Activated CD8-positive, alpha-beta memory T cell treated with anti-CD3 and anti-CD28 coated beads, Interleukin-2, amount 10 ng/mL, durations not matched to agents 7 days and 5 days (primary cell): ENCODE measurements at regions not wholly inside any gene's neighbourhood (a gene's known extent, or its start where the extent isn't known, plus 50 kb on each side); places are given as distances from the start of the nearest gene placed in this dataset.

ENCODE experiments used
- ATAC-seq: fragments of 150-1000 bp; cut with Tn5 transposase; one replicate; pipeline ENCODE4 v1.10.0; 2021; ENCODE audit warnings: moderate library complexity
- CTCF ChIA-PET: fragments of 350-600 bp; sonication (Branson Sonifier 250); formaldehyde crosslinking; loops from one replicate; lab custom pipeline; 2021; ENCODE audit warnings: antibody characterized with exemption; lab: Charles Lee
- DNase-seq: peaks from one replicate; pipeline ENCODE4 v3.0.0-alpha.2; 2020
- H3K27ac Mint-ChIP-seq: one replicate; pipeline ENCODE4 v1.8.0; 2021; ENCODE audit warnings: mild to moderate bottlenecking, mixed read lengths
- H3K27me3 Mint-ChIP-seq: one replicate; pipeline ENCODE4 v1.8.0; 2021; ENCODE audit warnings: mixed read lengths
- H3K36me3 Mint-ChIP-seq: one replicate; pipeline ENCODE4 v1.8.0; 2021; ENCODE audit warnings: mild to moderate bottlenecking, mixed read lengths
- H3K4me1 Mint-ChIP-seq: one replicate; pipeline ENCODE4 v1.8.0; 2021; ENCODE audit warnings: mixed read lengths
- H3K4me3 Mint-ChIP-seq: one replicate; pipeline ENCODE4 v1.8.0; 2021; ENCODE audit warnings: mild to moderate bottlenecking, moderate library complexity, mixed read lengths
- H3K9me3 Mint-ChIP-seq: one replicate; pipeline ENCODE4 v1.8.0; 2022; ENCODE audit warnings: low read depth, mixed read lengths

DNA sequence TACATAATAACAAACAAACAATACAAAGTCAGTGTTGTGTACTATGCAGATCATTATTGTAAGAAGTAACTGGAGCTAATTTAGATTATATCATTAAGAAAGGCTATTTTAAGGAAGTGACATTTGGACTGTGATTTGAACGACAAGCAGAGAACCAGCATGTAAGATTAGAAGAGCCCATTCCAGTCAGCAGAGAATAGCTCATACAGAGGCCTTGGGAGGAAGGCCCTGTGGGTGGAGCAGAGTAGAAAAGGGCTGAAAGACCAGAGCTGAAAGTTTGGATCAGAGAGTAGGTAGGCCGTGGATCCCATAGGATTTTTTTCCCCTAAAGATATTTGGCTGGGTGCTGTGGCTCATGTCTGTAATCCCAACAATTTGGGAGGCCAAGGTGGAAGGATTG, 190.1 kb downstream of the OMA1 start:
- CTCF ChIA-PET, result no interaction called here

DNA sequence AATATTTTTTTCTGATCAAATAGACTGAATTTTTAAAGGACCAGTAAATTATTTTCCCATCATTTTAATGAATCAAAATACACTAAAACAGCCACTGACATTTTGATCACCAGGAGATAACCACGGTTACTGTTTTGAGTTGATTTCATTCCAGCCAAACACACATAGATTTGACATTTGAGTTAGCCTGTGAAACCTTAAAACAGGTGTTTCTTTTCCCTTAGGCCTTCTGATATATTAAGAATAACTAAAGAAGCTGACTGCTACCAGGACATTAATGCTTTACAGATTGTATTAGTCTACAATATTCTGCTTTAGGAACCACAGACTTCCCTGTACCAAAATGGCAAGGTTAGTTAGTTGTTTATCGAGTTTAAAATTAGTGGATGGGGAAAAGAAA, 193.4 kb downstream of the OMA1 start:
- Mint-ChIP-seq H3K27ac (no peak overlapping the region), H3K27me3 (no peaks in the 10 kb centered on the region), H3K4me1 (no peaks in the 10 kb centered on the region), H3K36me3 (no peaks in the 10 kb centered on the region), H3K4me3 (no peak overlapping the region), H3K9me3 (no peaks in the 10 kb centered on the region)
- ATAC-seq, result no peak
- CTCF ChIA-PET, result no interaction called here
- DNase-seq, result no peak

More for the DNA sequence above, 190.1 kb downstream of the OMA1 start:
- Mint-ChIP-seq H3K27me3 (no peaks in the 10 kb centered on the region), H3K36me3 (no peaks in the 10 kb centered on the region), H3K9me3 (no peaks in the 10 kb centered on the region), H3K27ac (no peak overlapping the region), H3K4me3 (no peak overlapping the region), H3K4me1 (no peaks in the 10 kb centered on the region)
- ATAC-seq (no peak), DNase-seq (no peak)

DNA sequence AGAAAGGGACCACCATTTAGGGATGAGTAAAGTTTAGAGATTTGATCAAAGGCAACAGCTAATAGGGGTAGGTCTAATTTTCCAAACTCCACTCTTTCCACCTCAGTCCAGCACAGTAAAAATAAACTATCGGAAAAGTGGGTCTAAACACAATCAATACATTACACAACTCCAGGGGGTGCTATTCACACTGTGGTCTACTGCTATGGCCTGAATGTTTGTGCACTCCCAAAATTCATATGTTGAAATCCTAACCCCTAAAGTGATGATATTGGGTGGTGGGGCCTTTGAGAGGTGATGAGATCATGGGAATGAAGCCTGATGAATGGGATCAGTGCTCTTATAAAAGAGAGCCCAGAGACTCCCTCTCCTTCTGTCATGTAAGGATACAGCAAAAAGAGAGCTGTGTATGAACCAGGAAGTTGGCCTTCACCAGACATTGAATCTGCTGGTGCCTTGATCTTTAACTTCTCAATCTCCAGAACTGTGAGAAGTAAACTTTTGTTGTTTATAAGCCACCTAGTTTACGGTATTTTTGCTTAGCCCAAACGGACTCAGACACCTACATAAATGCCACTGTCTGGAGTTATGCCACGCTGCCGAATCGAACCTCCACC, 193.9 kb downstream of the OMA1 start:
- Mint-ChIP-seq H3K4me3 (no peak overlapping the region), H3K36me3 (no peaks in the 10 kb centered on the region), H3K27ac (no peak overlapping the region), H3K27me3 (no peaks in the 10 kb centered on the region), H3K4me1 (no peaks in the 10 kb centered on the region), H3K9me3 (no peaks in the 10 kb centered on the region)
- DNase-seq (no peak), ATAC-seq (no peak)
- CTCF ChIA-PET, result no interaction called here

DNA sequence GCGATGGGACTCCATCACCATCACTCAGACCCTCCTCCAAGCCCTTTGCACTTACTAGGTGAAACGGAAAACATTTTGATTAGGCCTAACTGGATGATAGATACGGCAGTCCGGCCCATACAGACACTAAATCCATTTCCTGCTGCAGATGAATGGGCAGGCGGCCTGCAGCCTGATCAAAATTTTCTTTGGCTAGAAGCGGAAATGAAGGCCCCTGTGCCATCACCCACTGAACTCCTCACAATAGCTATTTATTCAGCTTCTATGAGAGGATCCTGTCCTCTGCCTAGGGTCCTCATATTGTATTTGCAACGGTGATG, 200.5 kb downstream of the OMA1 start:
- DNase-seq (no peak), ATAC-seq (no peak)
- CTCF ChIA-PET, result no interaction called here
- Mint-ChIP-seq H3K27ac (no peak overlapping the region), H3K4me3 (no peak overlapping the region), H3K27me3 (no peaks in the 10 kb centered on the region), H3K9me3 (no peaks in the 10 kb centered on the region), H3K36me3 (no peaks in the 10 kb centered on the region), H3K4me1 (no peaks in the 10 kb centered on the region)

DNA sequence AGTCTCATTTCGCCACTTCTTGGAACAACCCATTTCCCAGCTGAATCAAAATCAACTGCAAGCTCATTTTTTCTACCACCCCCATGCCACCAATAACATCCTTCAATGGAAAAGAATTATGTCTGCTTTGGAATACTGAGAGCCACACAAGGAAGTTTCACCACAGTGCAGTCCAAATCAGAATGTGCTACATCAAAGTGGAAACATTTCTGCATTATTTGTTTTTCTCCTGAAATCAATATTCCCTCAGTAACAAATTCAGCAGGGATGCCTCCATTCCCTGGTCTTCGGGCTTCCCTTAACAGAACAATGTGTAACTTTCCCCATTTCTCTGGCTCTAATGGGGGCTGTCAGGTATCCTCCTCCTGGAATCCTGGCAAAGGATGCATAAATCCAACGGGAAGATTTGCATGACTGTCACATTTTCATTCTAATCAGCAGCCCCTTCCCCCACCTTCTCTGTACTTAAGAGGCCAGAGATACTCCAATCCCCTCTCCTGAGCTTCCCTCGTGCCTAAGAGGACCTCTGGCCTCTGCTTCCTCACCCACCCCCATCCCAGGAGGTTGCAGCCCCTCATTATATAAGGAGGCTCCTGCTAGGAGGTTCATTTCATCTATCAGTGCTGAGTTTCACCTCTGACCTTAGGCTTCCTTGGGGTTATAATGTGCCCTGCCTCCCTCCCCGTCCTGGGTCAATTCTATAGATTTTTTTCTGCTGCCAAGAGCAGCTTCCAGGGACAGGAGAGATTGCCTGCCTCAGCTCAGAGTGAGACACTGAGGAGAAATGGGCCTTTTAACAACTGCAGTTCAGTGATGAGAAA, 201.1 kb downstream of the OMA1 start:
- H3K4me3 Mint-ChIP-seq, result no peak overlapping the region
- DNase-seq (no peak), ATAC-seq (no peak)
- H3K4me1 Mint-ChIP-seq, result no peaks in the 10 kb centered on the region
- H3K36me3 Mint-ChIP-seq, result no peaks in the 10 kb centered on the region
- H3K9me3 Mint-ChIP-seq, result no peaks in the 10 kb centered on the region
- CTCF ChIA-PET, result no interaction called here
- H3K27ac Mint-ChIP-seq, result no peak overlapping the region
- H3K27me3 Mint-ChIP-seq, result no peaks in the 10 kb centered on the region

DNA sequence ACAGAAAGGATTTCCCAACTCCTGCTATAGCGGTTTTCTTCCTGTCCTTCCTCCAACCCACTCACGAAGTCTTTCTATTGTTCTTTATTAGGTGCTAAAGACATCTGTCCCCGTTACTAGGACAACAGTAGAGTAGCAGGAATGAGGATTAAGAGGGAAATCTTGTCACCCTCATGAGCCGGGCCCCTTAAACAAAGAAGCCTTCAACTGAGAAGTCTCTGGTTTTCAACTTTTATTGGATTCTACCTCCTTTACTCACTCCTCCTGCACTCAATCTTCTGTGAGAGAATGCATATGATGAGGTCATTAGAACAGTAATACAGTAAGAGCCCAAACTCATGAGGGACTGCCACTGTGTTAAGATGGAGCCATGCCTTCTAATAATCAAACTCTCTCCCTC, 206.3 kb downstream of the OMA1 start:
- ATAC-seq (no peak), DNase-seq (no peak)
- Mint-ChIP-seq H3K27me3 (no peaks in the 10 kb centered on the region), H3K4me1 (no peaks in the 10 kb centered on the region), H3K27ac (no peak overlapping the region), H3K36me3 (no peaks in the 10 kb centered on the region), H3K9me3 (no peaks in the 10 kb centered on the region), H3K4me3 (no peak overlapping the region)
- CTCF ChIA-PET, result no interaction called here

DNA sequence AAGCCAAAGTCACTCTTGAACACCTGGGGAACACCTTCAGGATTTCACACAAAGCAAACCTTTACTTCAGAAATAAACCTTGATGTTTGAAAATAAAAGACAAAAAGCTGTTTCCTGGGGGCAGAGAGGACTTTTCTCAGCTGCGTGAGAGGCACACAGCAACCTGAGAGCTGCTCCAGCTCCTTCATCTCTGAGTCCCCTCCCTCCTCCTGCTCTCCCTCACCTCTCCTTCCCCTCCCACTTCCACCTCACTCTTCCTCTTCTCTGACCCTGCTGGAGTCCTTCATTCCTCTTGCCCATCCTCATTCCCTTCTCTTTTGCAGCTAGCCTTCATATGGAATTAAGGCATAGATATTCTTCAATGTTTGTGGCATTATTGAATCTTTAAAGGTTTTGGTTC, 208.4 kb downstream of the OMA1 start:
- CTCF ChIA-PET, result interaction anchor here (0.9 kb wide), 1 partner anchor 11 kb away, joined by 3 read pairs; no protein-coding TSS in a partner anchor
- Mint-ChIP-seq H3K36me3 (no peaks in the 10 kb centered on the region), H3K4me1 (no peaks in the 10 kb centered on the region), H3K4me3 (no peak overlapping the region), H3K27me3 (no peaks in the 10 kb centered on the region), H3K9me3 (no peaks in the 10 kb centered on the region), H3K27ac (no peak overlapping the region)
- ATAC-seq, result no peak
- DNase-seq, result no peak

DNA sequence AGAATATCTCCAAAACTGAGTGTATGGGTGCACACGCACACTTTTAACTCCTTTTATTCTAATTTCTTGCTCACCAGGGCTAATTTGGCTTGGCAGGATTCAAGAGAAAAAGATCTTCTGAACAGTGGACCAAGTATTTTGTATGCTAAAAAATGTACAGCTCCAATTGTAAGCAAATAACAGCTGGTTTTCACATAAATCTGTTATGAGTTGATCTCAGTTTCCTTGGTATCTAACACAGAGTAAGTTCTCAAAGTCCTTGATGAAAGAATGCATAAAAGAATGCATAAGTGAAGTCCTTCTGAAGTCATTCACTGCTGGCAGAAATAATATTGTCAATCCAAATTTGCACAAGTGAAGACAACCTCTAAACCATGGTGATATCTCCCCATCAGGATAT, 213.0 kb downstream of the OMA1 start:
- H3K4me1 Mint-ChIP-seq, result no peaks in the 10 kb centered on the region
- H3K36me3 Mint-ChIP-seq, result no peaks in the 10 kb centered on the region
- no peak overlapping the region for H3K27ac Mint-ChIP-seq
- no peak for DNase-seq
- H3K4me3 Mint-ChIP-seq, result no peak overlapping the region
- no peaks in the 10 kb centered on the region for H3K27me3 Mint-ChIP-seq
- ATAC-seq, result no peak
- no peaks in the 10 kb centered on the region for H3K9me3 Mint-ChIP-seq
- CTCF ChIA-PET, result no interaction called here

DNA sequence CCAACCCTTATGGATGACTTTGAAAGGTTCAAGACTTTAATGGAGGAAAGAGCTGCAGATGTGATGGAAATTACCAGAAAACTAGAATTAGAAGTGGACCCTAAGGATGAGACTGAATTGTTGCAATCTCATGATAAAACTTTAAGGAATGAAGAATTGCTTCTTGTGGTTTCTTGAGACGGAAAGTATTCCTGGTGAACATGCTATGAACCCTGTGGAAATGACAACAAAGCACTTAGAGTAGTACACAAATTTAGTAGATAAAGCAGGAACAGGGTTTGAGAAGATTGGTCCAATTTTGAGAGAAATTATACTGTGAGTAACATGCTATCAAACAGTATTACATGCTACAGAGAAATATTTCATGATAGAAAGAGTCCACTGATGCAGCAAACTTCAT, 215.4 kb downstream of the OMA1 start:
- H3K4me1 Mint-ChIP-seq, result no peaks in the 10 kb centered on the region
- H3K4me3 Mint-ChIP-seq, result no peak overlapping the region
- DNase-seq (no peak), ATAC-seq (no peak)
- no peaks in the 10 kb centered on the region for H3K9me3 Mint-ChIP-seq
- no peak overlapping the region for H3K27ac Mint-ChIP-seq
- H3K27me3 Mint-ChIP-seq, result no peaks in the 10 kb centered on the region
- CTCF ChIA-PET, result no interaction called here
- no peaks in the 10 kb centered on the region for H3K36me3 Mint-ChIP-seq

DNA sequence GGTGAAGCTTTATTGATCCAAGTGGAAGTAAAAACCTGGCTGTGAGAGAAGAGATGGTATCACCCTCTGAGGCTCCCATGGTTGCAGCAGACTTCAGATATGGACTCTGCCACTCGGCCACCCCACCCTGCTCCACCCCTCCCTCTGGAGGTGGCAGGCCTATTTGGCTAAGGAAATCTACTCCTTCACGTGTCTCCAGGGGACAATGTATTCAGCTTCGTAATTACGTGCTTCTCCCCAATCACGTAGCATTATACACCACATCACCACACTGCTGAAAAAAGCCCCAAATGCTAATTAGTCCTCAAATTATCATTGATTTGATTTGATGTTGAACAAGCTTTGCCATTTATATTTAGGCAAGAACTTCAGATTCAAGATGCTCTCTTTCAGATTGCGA, 220.7 kb downstream of the OMA1 start:
- peaks cover 7% of the 10 kb centered on the region for H3K4me1 Mint-ChIP-seq
- H3K36me3 Mint-ChIP-seq, result no peaks in the 10 kb centered on the region
- DNase-seq (no peak), ATAC-seq (no peak)
- CTCF ChIA-PET, result no interaction called here
- no peaks in the 10 kb centered on the region for H3K9me3 Mint-ChIP-seq
- no peak overlapping the region for H3K27ac Mint-ChIP-seq
- H3K4me3 Mint-ChIP-seq, result no peak overlapping the region
- no peaks in the 10 kb centered on the region for H3K27me3 Mint-ChIP-seq

DNA sequence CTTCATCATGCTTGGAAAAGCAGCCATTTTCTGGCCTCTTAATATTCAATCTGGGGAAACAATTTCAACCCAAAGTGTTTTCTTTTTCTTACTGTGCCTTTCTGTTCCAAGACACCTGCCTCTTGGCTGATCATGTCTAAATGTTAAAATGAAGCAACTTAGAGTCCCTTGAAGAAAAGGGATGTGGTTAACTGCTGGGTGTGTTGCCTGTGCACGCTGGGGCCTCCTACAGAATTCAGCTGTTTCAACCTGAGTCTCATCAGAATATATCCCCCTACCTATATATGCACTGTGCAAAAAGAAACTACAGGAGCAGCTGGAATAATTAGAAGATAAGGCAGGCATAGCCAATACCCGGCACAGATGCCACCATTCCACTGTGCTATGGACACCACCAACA, 222.0 kb downstream of the OMA1 start:
- no peaks in the 10 kb centered on the region for H3K36me3 Mint-ChIP-seq
- no peak overlapping the region for H3K27ac Mint-ChIP-seq
- H3K9me3 Mint-ChIP-seq, result no peaks in the 10 kb centered on the region
- no peak overlapping the region for H3K4me3 Mint-ChIP-seq
- no peak for ATAC-seq
- H3K4me1 Mint-ChIP-seq, result peaks cover 7% of the 10 kb centered on the region
- no peak for DNase-seq
- CTCF ChIA-PET, result no interaction called here
- no peaks in the 10 kb centered on the region for H3K27me3 Mint-ChIP-seq

DNA sequence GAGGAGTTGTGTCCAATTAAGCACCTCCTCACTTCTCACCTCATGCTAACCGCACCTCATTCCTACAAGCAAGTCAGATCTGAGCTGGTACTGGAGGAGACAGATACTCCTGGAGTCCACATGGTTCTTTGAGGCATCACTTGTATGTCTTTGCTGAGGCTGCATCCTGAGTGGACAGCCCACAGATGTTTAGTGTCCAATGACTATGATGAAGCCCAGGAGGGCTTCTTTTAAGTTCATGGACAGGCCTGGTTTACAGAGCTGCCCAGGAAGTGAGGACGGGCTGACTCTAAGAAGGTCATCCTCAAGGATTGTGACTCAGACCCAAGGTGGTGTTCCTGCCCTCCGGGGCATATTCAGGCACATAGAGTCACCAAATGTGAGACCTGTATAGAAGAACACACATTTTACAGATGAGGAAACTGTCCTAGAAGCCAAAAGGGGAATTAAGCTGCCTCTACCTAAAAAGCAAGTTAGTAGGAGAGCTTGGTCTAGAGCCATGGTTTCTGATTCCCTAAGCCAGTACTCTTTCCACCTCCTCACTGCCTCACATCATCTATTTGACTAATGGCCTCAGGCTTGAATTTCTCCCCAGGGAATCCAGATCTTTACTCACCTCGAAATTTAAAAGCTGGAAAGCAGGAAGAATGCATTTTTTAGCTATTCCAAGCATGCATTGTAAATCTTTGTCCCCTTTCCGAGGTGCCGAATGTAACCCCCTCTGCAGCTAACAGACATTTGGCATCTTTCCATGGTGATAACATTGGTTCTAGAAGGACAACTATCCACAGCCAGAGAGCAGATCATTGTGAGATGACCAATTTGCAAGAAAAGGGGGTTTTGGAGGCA, 228.1 kb downstream of the OMA1 start:
- CTCF ChIA-PET, result no interaction called here
- no peaks in the 10 kb centered on the region for H3K9me3 Mint-ChIP-seq
- H3K27me3 Mint-ChIP-seq, result no peaks in the 10 kb centered on the region
- no peak for DNase-seq
- no peak overlapping the region for H3K4me3 Mint-ChIP-seq
- no peak overlapping the region for H3K27ac Mint-ChIP-seq
- no peak for ATAC-seq
- H3K4me1 Mint-ChIP-seq, result no peaks in the 10 kb centered on the region
- H3K36me3 Mint-ChIP-seq, result no peaks in the 10 kb centered on the region

DNA sequence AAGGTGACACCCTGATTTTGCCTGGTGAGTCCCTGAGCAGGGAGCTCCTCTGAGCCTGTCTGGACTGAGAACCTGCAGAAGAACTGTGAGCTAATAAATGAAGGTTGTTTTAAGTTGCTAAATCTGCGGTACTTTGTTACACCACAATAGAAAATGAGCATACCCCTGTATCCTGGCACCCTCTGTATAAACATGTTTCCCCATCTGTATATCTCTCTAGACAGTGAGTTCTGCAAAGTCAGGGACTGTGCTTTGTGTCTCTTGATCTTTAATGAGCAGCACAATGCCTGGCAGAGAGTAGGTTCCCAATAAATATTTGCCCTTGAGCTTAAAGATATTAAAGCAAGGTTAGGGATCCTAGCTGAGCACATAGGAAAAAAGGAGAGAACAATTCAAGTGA, 228.8 kb downstream of the OMA1 start:
- H3K9me3 Mint-ChIP-seq, result no peaks in the 10 kb centered on the region
- no peak overlapping the region for H3K4me3 Mint-ChIP-seq
- H3K4me1 Mint-ChIP-seq, result no peaks in the 10 kb centered on the region
- H3K36me3 Mint-ChIP-seq, result no peaks in the 10 kb centered on the region
- ATAC-seq (no peak), DNase-seq (no peak)
- H3K27ac Mint-ChIP-seq, result no peak overlapping the region
- CTCF ChIA-PET, result no interaction called here
- no peaks in the 10 kb centered on the region for H3K27me3 Mint-ChIP-seq

DNA sequence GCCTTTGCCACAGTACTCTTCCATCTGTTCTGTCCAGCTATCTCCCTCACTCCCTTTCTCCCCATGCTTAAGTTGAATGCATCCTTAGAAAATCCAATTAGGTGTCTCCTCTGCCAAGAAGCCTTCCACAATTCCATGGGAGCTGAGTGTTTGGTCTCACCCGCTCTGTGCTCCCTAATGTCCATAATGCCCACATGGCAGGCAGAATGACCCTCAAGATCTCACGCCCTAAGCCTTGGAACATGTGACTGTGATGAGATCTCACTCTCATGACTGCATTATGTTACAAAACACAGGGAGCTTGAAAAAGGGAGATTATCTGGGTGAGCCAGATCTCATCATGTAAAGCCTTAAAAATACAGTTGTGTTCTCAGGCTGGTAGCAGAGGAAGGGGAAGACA, 229.4 kb downstream of the OMA1 start:
- CTCF ChIA-PET, result no interaction called here
- no peaks in the 10 kb centered on the region for H3K36me3 Mint-ChIP-seq
- H3K4me1 Mint-ChIP-seq, result no peaks in the 10 kb centered on the region
- H3K27me3 Mint-ChIP-seq, result no peaks in the 10 kb centered on the region
- no peak overlapping the region for H3K27ac Mint-ChIP-seq
- ATAC-seq, result no peak
- DNase-seq, result no peak
- no peak overlapping the region for H3K4me3 Mint-ChIP-seq
- no peaks in the 10 kb centered on the region for H3K9me3 Mint-ChIP-seq
